Heart right ventricle (tissue), 16 donors: ENCODE measurements at regions not wholly inside any gene's neighbourhood (a gene's known extent, or its start where the extent isn't known, plus 50 kb on each side); places are given as distances from the start of the nearest gene placed in this dataset.

Experiments
- ATAC-seq, 8 donors: fragments of 200-7000 bp; cut with Tn5 transposase; one replicate each; pipeline ENCODE4 v1.9.1; 2020; ENCODE audit warnings: mild to moderate bottlenecking in 8 of 8, moderate library complexity in 8 of 8, moderate number of reproducible peaks in 1 of 8
- DNase-seq, 2 donors: peaks; one replicate each; pipeline ENCODE4 v3.0.0-alpha.2; 2020
- H3K27ac ChIP-seq, 10 donors: fragments of 200-600 bp; sonication (generic) in 2 of 10; one replicate each; pipeline versions ENCODE4 v1.5.0 to v1.8.0; 2020 to 2022; ENCODE audit warnings: mild to moderate bottlenecking in 3 of 10
- H3K27me3 ChIP-seq, 7 donors: fragments of 200-600 bp; one replicate each; pipeline ENCODE4 v1.8.0; 2021 to 2022; ENCODE audit warnings: mild to moderate bottlenecking in 2 of 7
- H3K36me3 ChIP-seq, 9 donors: fragments of 200-600 bp; sonication (generic) in 1 of 9; one replicate each; pipeline versions ENCODE4 v1.5.0 to v1.8.0; 2020 to 2022; ENCODE audit warnings: mild to moderate bottlenecking in 2 of 9
- H3K4me1 ChIP-seq, 9 donors: fragments of 200-600 bp; sonication (generic) in 1 of 9; one replicate each; pipeline versions ENCODE4 v1.5.0 to v1.8.0; 2020 to 2022; ENCODE audit warnings: mild to moderate bottlenecking in 4 of 9
- H3K4me3 ChIP-seq, 10 donors: fragments of 200-600 bp; sonication (generic) in 2 of 10; one replicate each; pipeline versions ENCODE4 v1.5.0 to v1.8.0; 2020 to 2022; ENCODE audit warnings: mild to moderate bottlenecking in 7 of 10, moderate library complexity in 2 of 10
- H3K9me3 ChIP-seq, 11 donors: fragments of 200-600 bp in 10 of 11; sonication (generic) in 2 of 11; one replicate each; pipeline versions ENCODE4 v1.5.0 to v1.8.0; 2013 to 2022; ENCODE audit warnings: mild to moderate bottlenecking in 2 of 11, control low read depth in 1 of 11, moderate library complexity in 1 of 11
- CTCF ChIP-seq, 9 donors: fragments of 200-600 bp; sonication (generic) in 2 of 9; IDR thresholded peaks; one replicate each; pipeline versions ENCODE4 v1.5.0 to v1.8.0; 2021 to 2022; ENCODE audit warnings: antibody characterized with exemption in 9 of 9, mild to moderate bottlenecking in 5 of 9, moderate library complexity in 1 of 9
- WGBS, 2 donors: extraction: QIAGEN DNeasy Blood & Tissue Kit; methylation state at CpG; one replicate each; pipeline ENCODE4 v1.1.7; 2013; ENCODE audit warnings: inconsistent platforms in 1 of 2; 5-methylcytosine and 5-hydroxymethylcytosine counted together
- intact Hi-C, 10 donors: fragments of 100-400 bp; cut with DNase I; formaldehyde crosslinking; loops; one replicate each; pipeline versions ENCODE4 v1.11.1 to v1.14.2; 2022
- donor health status: Arrhythmogenic right ventricular cardiomyopathy.
- donor health status: ischemic (EF 13 %, LVEDD 7.1; RV severe dilation, severe dysfunction).
- donor health status: healthy with polysubstance abuse.
- donor health status: DM: no; HTN: yes; CAD: no.
- donor health status: DM: no; HTN: no; CAD: no.
- donor health status: ischemic (EF 25% LVEDD 6.9; RV normal size, moderate dysfunction).
- donor health status: ischemic (EF 25% LVEDD 5.7; RV mildly dilated, moderate dysfunction).
- donor health status: healthy.
- donor health status: DM: yes; HTN: yes; CAD: no.
- donor health status: Ischemic cardiomyopathy.
- donor health status: ischemic (EF 35%, LVEDD 5.7; RV mildly dilated, moderate dysfunction).
- donor health status: nonischemic (EF 11% LVEDD 7.7; RV severe dilation, severe dysfunction).
- donor health status: DM: yes; HTN: yes; CAD: no.
- donor health status: PGD.
- donor health status: ischemic (EF 29% LVEDD 5.4; RV normal size, mild dysfunction).
- donor health status: nonischemic (EF 23%, LVEDD 6.1; RV moderate dilation, normal function).

- peak in 4 of 8 donors; percentile 26 to 63 (median 56) for ATAC-seq
- intact Hi-C loops = loop anchor here in 1 of 10 donors (10.0 kb wide), 1 partner anchor 767 kb away; the partner anchor contains the start of gene CCDC91
- no peaks in the 10 kb centered on the region for H3K27me3 ChIP-seq
- no peak for DNase-seq
- no peak overlapping the region for H3K4me3 ChIP-seq
- TF ChIP-seq CTCF (IDR thresholded peaks at IDR 0.05) = no peak
- 29 to 41% methylated on average over 1 of the region's 1 CpG for WGBS, 2 donors
- peaks cover 0 to 61% (median 30%) of the 10 kb centered on the region in 9 donors for H3K4me1 ChIP-seq
- no peaks in the 10 kb centered on the region for H3K36me3 ChIP-seq
- no peaks in the 10 kb centered on the region for H3K9me3 ChIP-seq
- H3K27ac ChIP-seq = peak overlapping the region in 3 of 10 donors; percentile 48 to 56 (median 51)
These were observed 187.1 kb upstream of the FAR2 start for GRCh38 chr12:28961948-28962384.

- Histone ChIP-seq H3K27me3 (no peaks in the 10 kb centered on the region), H3K4me1 (peaks cover 0 to 56% (median 30%) of the 10 kb centered on the region in 9 donors), H3K36me3 (no peaks in the 10 kb centered on the region), H3K27ac (no peak overlapping the region), H3K4me3 (no peak overlapping the region), H3K9me3 (no peaks in the 10 kb centered on the region)
- TF ChIP-seq CTCF (IDR thresholded peaks at IDR 0.05) = peak in 7 of 9 donors; percentile 5 to 53 (median 32)
- DNase-seq (no peak), ATAC-seq (no peak)
- 21 to 38% methylated on average over 2 of the region's 2 CpGs for WGBS, 2 donors
- intact Hi-C loops = loop anchor here in 1 of 10 donors (10.0 kb wide), 1 partner anchor 769 kb away; the partner anchor contains the start of gene CCDC91
These were observed 185.5 kb upstream of the FAR2 start for GRCh38 chr12:28963554-28963953.

- Histone ChIP-seq H3K4me3 (no peak overlapping the region), H3K9me3 (no peaks in the 10 kb centered on the region), H3K27me3 (no peaks in the 10 kb centered on the region), H3K4me1 (peaks cover 0 to 47% (median 23%) of the 10 kb centered on the region in 9 donors), H3K36me3 (no peaks in the 10 kb centered on the region), H3K27ac (peak overlapping the region in 9 of 10 donors; percentile 2 to 71 (median 42))
- ATAC-seq (peak in 7 of 8 donors; percentile 67 to 81 (median 74)), DNase-seq (peak; percentile 38 to 75)
- TF ChIP-seq CTCF (IDR thresholded peaks at IDR 0.05) = no peak
- 27 to 34% methylated on average over 3 of the region's 3 CpGs for WGBS, 2 donors
- intact Hi-C loops = loop anchor here in 1 of 10 donors (10.0 kb wide), 1 partner anchor 771 kb away; the partner anchor contains the start of gene CCDC91
These were observed 182.9 kb upstream of the FAR2 start for GRCh38 chr12:28966046-28966780.

GRCh38 chr12:28967426-28967825 is 181.7 kb upstream of the FAR2 start:
- no peak for TF ChIP-seq CTCF (IDR thresholded peaks at IDR 0.05)
- WGBS, 2 donors = 89 to 92% methylated on average over 8 of the region's 8 CpGs
- ATAC-seq (no peak), DNase-seq (no peak)
- Histone ChIP-seq H3K27me3 (no peaks in the 10 kb centered on the region), H3K27ac (no peak overlapping the region), H3K4me3 (no peak overlapping the region), H3K9me3 (no peaks in the 10 kb centered on the region), H3K4me1 (peaks cover 0 to 35% (median 23%) of the 10 kb centered on the region in 9 donors), H3K36me3 (no peaks in the 10 kb centered on the region)
- intact Hi-C loops = loop anchor here in 1 of 10 donors (10.0 kb wide), 1 partner anchor 773 kb away; the partner anchor contains the start of gene CCDC91
